IPS-NIHi7 (cell line): ENCODE measurements at regions not wholly inside any gene's neighbourhood (a gene's known extent, or its start where the extent isn't known, plus 50 kb on each side); places are given as distances from the start of the nearest gene placed in this dataset.

Experiments used
- DNase-seq: peaks from one replicate; pipeline ENCODE4 v3.0.0; 2012; ENCODE audit warnings: mixed read lengths; ENCODE audit errors: extremely low spot score

DNA sequence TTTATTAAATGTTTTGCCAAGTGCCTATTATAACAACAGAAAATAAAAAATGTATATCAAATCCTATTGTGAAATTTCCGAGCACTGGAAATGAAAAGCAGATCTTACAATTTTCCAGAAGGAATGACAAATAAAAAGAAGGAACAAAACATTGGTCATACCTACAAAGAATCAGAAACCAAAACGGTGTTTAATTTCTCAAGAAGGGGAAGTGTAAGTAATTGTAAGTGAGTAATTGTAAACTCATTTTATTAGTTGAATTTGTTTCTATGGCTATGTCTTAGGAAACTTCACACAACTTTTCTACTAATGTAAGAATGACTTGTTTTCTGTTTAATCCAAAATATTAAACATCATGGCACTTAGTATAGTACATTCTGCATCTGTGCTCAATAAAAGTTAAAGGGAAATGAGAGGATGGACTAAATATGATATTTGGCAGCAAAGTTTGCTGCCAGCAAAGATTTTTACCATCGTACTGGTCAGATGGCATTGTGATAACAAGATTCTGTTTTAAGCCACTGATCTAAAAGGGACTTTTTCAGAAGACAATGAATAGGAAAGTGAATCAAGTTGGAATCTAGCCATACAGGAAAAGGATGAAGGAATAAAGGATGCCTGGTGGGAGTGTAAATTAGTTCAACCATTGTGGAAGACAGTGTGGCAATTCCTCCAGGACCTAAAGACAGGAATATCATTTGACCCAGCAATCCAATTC lies 232.4 kb downstream of the NFKBIZ start:
- DNase-seq = no peak

DNA sequence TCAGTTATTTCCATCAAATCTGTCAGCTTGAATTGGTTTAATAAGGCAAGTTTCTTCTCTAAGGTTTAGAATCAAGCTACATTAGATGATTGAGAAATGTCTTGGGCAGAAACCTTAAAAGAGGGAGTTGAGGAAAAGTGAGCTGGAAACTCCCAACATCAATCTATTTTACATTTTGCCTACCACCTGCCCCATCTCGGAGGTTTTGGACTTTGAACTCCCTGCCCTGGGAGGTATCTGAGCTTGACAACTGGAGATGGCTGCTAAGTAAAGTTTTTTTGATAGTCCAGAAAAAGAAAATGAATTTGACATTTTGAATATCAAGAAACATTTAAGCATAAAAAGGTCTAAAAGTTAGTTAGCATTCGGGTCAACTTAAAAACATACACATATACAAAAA lies 234.2 kb downstream of the NFKBIZ start:
- no peak for DNase-seq

DNA sequence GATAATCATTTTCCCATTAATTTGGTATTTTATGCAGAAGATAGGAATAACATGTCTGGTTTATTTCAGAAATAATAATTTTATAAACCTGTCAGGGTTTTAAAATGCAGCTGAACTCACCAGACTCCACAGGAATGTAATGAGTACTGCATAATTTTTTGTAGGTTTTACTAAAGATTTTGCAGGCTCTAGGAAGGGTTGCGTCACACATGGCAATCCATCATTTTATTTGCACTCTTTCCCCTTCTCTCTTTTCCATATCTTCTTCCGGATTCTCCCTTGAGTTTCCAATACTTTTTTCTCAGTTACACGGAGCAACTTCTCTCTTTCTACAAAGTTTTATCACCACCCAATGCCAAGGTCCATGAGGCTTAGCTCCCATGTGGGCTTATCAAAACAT lies 234.7 kb downstream of the NFKBIZ start:
- DNase-seq = no peak

DNA sequence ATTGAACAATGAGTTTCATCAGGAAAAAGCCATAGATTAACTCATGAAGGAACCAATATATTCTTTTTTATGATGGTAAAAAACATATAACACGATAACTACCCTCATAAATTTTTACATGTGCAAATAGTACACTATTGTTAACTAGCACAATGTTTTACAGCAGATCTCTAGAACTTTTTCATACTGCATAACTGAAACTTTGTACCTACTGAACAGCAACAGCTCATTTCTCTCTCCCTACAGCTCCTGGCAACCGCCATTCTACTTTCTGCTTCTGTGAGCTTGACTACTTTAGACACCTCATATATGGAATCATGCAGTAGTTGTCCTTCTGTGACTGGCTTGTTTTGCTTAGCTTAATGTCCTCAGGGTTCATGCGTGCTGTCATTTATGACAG lies 235.4 kb downstream of the NFKBIZ start:
- DNase-seq = no peak

DNA sequence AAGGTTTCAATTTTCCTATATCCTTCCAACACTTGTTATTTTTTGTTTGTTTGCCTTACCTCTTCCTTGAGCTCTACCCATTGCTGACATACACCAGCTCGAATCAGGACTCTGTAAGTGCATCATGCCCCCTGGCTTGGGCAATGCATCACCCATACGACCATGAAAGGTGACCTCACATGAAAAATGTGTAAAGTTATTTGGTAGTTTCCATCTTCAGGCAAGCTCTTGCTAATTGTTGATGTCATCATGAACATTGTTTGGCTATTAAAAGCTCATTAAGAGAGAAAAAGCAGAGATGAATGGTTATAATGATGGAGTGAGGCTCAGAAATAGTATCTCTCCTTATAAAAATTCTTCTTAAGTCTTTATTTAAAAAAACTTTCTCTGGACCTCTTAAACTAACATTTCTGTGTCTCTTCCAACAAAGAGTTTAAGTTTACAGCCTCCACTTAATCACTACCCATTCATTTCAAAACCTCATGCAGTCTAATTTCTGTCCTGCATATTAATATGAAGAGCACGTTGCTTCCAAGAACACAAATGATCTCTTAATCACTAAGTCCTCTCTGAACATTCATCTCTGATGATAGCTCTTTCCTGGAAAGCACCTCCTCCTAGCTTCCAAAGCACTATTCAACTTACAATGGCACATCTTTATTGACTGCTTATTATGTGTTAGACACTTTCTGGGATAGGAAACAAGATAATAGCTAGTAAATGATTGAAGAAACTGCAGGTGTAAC lies 236.3 kb downstream of the NFKBIZ start:
- DNase-seq = no peak

DNA sequence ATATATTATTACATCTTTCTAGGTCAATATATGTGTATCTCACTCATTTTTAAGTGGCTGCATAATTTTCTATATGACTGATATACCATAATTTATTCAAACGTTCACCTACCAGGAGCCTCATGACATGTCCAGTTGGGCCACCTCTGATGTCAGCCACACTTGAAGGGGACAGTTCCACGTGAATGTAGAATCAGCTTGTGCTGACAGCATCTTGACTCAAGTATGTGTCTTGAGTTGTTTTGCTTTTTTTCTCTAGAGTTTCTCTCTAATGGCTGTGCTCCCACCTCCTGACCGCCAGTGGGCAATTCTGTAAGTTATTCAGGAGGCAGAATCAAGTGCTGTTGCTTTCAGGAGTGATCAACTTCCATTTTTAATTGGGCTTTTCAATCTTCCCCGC lies 237.9 kb downstream of the NFKBIZ start:
- no peak for DNase-seq

DNA sequence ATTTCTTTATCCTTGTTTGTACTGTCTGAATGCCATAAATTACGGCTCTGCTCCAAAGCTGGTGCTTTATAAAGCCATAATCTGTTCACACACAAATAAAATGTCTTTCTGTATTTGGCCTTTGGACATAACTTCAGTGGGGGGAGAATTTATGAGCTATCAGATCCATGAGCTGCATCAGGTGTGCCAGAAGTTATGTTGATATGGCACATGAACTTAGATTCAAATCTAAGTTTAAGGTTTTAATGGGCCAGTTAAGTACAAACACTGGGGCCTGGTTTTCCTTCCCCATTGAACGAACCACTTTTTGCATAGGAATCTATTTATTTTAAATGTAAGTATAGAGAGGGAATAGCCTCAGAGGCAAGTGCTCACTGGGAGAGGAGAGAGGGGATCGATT lies 239.9 kb downstream of the NFKBIZ start:
- no peak for DNase-seq

DNA sequence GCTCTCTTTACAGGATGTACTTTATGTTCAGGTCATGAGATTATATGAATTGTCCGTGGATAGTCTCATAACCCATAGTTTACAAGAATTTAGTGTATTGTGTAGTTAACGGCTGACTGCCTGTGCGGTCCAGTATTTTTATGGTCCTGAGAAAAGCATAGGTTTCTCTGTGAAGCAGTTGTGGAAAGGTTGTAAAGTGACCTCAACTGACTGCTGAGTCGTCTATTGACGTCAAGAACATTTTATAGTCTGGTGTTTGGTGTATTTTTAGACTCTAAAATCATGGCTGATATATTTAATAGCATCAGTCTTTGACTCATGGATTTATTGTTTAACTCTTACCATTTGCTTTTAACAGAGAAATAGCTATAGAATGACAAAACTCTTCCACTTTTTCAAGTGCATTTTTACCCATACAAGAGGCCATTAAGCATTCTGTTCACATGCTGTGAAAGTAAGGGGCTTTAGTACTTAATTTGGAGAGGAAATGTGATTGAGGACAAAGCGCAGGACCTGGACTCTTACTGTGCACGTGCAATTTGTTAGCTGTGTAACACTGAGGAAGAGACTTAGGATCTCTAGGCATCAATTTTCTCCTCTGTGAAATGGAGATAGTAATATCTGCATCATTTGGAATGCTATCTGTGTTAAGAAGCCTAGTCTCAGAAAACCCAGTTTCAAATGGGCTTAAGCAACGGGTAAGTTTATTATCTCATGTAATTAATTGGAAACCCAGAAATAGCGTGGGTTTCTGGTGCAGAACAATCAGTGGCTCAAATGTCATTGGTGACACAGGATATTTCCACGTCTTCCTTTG lies 240.8 kb downstream of the NFKBIZ start:
- no peak for DNase-seq

DNA sequence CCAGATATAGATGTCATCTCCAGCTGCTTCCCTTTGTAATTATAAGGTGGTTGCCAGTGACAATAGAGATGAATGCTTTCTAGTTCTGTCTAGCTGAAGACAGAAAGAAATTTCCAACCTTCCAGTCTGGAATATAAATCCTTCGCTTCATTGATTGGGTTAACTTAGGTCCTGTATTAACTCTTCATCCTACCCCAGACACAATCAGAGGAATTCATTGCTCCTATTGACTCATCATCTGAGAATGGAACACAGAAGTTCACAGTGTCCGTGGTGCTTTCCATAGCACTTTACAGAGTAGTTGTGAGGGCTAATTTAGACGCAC lies 241.4 kb downstream of the NFKBIZ start:
- no peak for DNase-seq

DNA sequence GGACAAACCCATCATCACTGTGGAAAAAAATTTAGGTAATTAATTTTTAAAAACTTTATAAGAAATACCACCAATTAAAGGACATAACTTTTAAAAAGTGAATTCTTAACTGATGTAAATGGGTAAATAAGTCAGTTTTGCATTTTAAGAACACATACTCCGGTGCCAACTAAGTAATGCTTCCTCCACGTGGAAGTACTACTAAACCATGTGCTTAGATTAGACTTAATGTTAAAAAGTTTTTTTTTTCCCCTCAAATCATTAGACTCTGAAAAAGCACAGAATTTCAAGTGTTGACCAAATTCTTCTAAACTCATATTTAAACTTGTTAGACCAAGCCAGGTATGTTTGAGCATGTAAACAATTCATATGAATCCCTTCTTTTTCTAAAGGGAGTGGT lies 242.0 kb downstream of the NFKBIZ start:
- DNase-seq = no peak

DNA sequence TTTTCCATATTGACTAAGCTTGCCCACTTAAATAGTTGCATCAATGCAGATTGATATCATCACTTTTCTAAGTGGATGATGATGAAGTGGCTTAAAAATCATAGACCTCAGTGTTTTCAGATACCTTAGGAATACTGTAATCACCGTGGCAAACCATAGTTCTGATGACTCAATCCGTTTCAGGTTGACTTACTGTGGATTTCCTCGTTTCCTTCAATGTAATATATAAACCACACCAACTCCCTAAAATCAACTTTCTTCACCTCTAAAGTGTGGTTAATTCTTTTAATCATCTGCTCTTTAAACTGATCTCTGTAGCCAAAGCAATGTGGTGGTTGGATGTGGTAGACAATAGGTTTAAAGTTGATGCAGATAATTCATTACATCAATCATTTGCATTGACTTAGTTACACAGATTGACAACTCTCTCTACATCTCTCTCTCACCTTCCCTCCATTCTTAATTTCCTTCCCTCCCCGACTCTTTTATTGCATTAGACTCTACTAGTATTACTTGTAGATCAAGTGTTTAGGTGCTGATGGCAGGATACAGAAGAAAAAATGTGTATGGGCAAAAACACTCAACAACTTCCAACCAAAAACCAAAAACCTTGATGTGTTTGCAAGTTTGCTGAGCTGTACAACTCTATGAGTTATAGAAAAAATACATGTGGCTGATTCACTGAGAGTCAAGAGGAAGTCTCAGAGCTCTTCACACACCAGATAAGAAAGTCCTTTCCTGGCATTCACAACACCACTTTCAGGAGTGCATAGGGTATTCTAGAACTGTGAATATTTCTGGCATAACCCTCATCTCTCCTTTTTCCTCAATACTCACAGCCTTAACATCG lies 243.5 kb downstream of the NFKBIZ start:
- no peak for DNase-seq

DNA sequence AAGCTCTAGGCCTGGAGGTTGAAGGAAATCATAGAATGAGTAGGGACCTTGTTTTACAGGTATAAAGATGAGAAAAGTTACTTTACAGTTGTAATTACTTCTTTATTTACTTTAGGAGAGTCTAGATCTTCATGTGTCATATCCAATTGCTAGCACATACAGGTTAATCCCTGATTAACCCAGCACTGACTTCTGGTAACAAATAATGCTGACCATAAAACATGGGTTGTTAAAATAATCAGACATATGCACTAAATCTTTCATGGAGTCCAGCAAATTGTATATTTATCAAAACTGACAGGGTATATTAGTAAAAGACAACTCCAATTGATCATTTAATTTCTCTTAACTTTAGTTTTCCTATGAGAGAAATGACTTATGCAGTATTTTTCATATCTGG lies 245.2 kb downstream of the NFKBIZ start:
- no peak for DNase-seq

DNA sequence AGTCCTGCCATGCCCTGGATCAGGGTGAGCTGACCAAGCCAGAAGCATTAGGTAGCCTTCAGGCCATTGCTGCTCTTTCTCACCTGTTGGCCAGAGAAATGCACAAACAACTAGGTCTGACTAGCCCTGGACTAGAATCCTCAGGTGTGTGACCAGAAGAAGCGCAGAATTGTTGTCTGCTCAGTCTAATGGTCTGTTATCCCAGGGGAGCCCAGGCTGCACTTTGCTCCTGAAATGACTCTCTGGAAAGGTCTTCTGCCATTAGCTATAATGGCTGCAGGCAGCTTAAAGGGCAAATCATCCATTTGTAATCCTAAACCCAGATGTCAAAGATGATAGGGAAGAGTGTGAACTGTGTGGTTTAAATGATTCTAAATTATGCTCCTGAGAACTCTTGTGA lies 246.1 kb downstream of the NFKBIZ start:
- DNase-seq = no peak

DNA sequence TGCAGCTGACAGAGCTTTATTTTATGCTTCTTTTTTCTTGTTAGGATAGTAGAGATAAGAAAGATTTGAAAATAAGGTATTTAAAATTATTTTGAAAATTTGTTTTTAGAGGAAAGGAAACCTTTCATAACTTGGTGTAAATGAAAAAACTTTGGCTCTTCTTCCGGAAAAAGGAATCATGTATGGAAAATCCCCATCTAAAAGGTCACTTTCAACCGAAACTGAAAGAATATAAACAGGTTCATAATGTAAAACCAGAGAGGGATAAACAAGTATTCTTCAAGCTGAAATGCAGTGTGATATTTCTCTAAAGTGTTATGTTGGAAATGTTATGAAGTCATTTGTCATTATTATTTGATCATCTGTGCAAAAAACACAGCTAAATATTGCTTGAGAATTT lies 246.8 kb downstream of the NFKBIZ start:
- no peak for DNase-seq

DNA sequence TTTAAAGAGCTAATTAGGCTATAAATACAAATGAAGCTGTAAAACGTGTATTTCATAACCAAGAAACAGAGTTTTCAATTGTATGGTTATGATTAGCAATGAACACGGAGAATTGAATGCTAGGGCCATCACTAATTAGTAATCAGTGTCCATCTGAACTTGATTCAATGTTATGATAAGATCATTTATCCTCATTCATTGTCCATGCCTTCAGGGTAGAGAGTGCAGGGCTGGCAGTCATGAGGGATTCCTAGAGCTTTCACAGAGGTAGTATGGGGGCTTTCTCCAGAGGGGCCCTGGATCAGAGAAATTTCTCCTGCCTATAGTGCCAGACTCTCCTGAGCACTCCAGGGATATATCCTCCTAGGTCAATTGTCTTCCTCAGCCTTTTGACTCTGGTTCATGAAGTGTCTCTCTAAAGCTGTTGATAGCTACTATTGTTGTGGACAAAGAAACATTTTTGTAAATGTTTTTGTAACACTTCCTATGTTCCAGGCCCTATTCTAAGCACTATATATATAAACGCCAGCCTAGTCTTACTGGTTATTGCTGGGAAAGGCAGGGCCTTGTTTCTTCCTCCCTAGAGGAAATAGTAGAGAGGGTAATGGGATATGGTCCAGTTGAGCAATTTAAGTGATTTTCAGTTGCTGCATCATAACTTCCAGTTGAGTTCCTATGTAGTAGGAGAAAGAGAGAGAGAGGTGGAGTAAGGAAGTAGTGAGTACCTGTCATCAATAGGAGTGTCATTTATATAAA lies 249.0 kb downstream of the NFKBIZ start:
- no peak for DNase-seq

DNA sequence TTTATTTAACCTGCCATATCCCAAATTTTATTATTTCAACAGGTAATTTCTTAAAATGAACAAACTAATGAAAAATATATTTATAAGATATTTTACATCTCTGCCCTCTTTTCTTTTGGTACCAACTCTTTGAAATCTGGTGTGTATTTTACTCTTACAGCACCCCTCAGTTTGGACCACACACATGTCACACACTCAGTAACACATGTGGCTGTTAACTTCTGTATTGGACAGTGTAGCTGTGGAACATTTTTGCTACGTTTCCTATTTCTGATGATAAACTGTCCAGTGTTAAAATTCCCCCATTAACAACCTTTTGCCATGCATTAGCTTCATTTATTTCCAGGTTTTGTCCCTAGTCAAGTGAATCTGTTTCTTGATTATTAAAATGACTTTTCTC lies 250.6 kb downstream of the NFKBIZ start:
- no peak for DNase-seq

DNA sequence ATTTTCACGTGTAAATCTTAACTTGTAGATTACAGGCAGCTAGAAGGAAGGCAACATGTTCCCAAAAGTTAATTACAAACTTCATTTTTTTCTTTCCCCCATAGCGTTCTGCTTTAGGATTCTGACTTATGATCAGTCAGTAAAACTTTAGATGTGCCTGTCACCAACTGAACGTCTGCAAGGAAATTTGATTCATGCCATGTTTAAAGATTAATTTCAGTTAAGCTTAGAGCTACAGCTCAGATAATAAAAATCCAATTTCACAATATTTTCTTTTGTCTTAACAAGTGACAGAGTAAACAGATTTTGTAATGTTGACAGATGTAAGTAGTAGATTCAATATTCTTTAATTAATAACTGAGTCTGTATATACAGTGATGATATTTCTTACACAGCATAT lies 253.1 kb downstream of the NFKBIZ start:
- DNase-seq = no peak

DNA sequence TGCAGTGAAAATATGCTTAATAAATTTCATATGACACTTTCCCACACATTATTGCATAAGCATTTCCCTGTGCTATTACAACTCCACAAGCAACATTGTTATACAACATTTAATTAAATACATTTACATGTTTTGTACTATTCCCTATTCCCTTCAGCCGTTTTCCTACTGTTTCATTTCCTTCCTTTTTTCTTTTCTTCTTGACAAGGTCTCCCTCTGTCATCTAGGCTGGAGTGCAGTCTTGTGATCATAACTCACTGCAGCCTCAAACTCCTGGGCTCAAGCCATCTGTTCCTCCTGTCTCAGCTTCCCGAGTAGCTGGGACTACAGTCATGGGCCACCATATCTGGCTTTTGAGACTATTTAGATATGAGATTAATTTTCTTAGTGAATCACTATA lies 254.7 kb downstream of the NFKBIZ start:
- no peak for DNase-seq

DNA sequence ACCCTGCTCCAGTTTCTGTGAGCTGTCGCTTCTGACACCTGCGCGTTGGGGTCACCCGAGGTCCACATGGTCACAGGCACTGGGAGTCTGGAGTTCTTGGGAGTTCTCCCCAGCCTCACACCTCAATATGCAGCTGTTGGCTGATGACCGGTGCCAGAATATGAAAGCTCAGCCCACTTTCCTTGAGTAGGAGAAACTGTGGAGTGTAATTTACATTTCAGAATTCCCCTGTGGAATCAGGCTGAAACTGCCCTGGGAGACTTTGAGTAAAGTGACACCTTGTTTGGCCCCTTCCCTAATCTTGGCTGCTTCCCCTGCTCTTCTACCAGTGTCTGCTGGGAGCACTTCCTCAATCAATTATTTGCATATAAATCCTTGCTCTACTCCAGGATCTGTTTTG lies 255.9 kb downstream of the NFKBIZ start:
- no peak for DNase-seq

DNA sequence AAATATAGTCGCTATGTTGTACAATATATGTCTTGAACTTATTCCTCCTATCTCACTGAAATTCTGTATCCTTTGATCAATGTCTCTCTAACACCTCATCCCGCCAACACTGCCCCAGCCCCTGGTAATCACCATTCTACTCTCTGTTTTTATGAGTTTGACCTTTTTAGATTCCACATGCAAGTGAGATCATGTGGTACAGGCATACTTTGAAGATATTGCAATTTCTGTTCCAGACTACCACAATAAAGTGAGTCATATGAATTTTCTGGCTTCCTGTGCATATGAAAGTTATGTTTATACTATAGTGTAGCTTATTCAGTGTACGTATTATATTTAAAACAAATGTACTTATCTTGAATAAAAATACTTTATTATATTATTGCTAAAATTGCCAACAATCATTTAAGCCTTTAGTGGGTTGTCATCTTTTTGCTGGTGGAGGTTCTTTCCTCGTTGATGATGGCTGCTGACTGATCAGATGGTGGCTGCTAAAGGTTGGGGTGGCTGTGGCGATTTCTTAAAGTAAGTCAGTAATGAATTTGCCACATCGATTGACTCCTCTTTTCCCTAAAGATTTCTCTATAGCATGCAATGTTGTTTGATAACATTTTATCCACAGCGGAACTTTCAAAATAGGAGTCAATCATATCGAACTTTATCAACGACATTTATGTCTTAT lies 257.2 kb downstream of the NFKBIZ start:
- no peak for DNase-seq
